A549 (cell line): ENCODE measurements at regions not wholly inside any gene's neighbourhood (a gene's known extent, or its start where the extent isn't known, plus 50 kb on each side); places are given as distances from the start of the nearest gene placed in this dataset.

Experiments used
- ATAC-seq, 2 experiments: fragments of 200-7000 bp in 1 of 2; fragments of >200 bp in 1 of 2; cut with Nextera tagmentation in 1 of 2; cut with Tn5 transposase in 1 of 2; 3 replicates each; pipeline versions ENCODE4 v1.8.0 to v1.9.1; 2018 to 2020; ENCODE audit warnings: mild to moderate bottlenecking in 1 of 2, moderate library complexity in 1 of 2
- CTCF ChIA-PET: fragments of 300-600 bp; sonication (Branson Sonifier 250); formaldehyde crosslinking; extraction: SDS; loops from one replicate; lab custom pipeline; 2021; ENCODE audit warnings: antibody characterized with exemption, inconsistent platforms; lab: Yijun Ruan, JAX
- POLR2A ChIA-PET: fragments of 350-600 bp; formaldehyde crosslinking; extraction: SDS; loops from one replicate; lab custom pipeline; 2021; ENCODE audit warnings: antibody characterized with exemption, inconsistent platforms; lab: Yijun Ruan, JAX
- DNase-seq, 2 experiments: peaks; one replicate each; pipeline versions ENCODE4 v3.0.0 to v3.0.0-alpha.2; 2011 to 2016; ENCODE audit warnings: low read depth in 1 of 2, low spot score in 1 of 2
- FAIRE-seq: peaks from 2 replicates; lab custom pipeline; 2011; peaks lifted over from hg19 to GRCh38; lab: Jason Lieb, UNC
- H3K27ac ChIP-seq, 2 experiments: fragments of >200 bp; sonication (Bioruptor Twin); formaldehyde crosslinking; 3 replicates each; pipeline ENCODE4 v1.5.1; 2016 to 2017
- H3K4me1 ChIP-seq: fragments of >200 bp; sonication (Bioruptor Twin); formaldehyde crosslinking; 3 replicates; pipeline ENCODE4 v1.6.1; 2016
- H3K4me2 ChIP-seq: fragments of >200 bp; sonication (Bioruptor Twin); formaldehyde crosslinking; 3 replicates; pipeline ENCODE4 v1.6.1; 2016
- H3K4me3 ChIP-seq: fragments of >200 bp; sonication (Bioruptor Twin); formaldehyde crosslinking; 3 replicates; pipeline ENCODE4 v1.5.1; 2016
- H3K9me3 ChIP-seq: fragments of >200 bp; sonication (Bioruptor Twin); formaldehyde crosslinking; 3 replicates; pipeline ENCODE4 v1.6.1; 2016
- CEBPB ChIP-seq, 2 experiments: fragments of >200 bp in 1 of 2; sonication (Bioruptor Twin) in 1 of 2; formaldehyde crosslinking in 1 of 2; IDR thresholded peaks; 2 replicates each; pipeline ENCODE4 v1.6.1; 2012 to 2016
- EHMT2 ChIP-seq: fragments of 200-600 bp; sonication (generic); IDR thresholded peaks from 2 replicates; pipeline ENCODE4 v1.6.1; 2016; ENCODE audit warnings: antibody characterized with exemption, low read depth, mild to moderate bottlenecking, moderate library complexity
- EP300 ChIP-seq, 2 experiments: fragments of >200 bp; sonication (Bioruptor Twin); formaldehyde crosslinking; IDR thresholded peaks; 2 replicates in 1 of 2; 3 replicates in 1 of 2; pipeline ENCODE4 v1.6.1; 2016 to 2017
- ESRRA ChIP-seq: fragments of 150-350 bp; IDR thresholded peaks from 2 replicates; pipeline ENCODE4 v1.6.1; 2014; ENCODE audit warnings: mild to moderate bottlenecking, low read length, borderline replicate concordance
- GATA3 ChIP-seq: IDR thresholded peaks from 2 replicates; pipeline ENCODE4 v1.6.1; 2012; ENCODE audit warnings: borderline replicate concordance
- HDAC2 ChIP-seq: fragments of 200-600 bp; sonication (generic); IDR thresholded peaks from 2 replicates; pipeline ENCODE4 v1.6.1; 2016
- HOXA7 ChIP-seq: fragments of 250-450 bp; sonication (Bioruptor Pico); IDR thresholded peaks from 2 replicates; pipeline ENCODE4 v1.5.0; 2020; ENCODE audit warnings: mild to moderate bottlenecking, moderate library complexity
- JUN ChIP-seq, 2 experiments: fragments of >200 bp; sonication (Bioruptor Twin); formaldehyde crosslinking; IDR thresholded peaks; 2 replicates in 1 of 2; 3 replicates in 1 of 2; pipeline ENCODE4 v1.6.1; 2016 to 2017
- KDM1A ChIP-seq: fragments of 200-600 bp; sonication (generic); IDR thresholded peaks from 2 replicates; pipeline ENCODE4 v1.6.1; 2016; ENCODE audit warnings: low read depth, mild to moderate bottlenecking
- NFE2L2 ChIP-seq: fragments of 150-350 bp; conservative IDR thresholded peaks from 2 replicates; pipeline ENCODE4 v1.6.1; 2014; ENCODE audit warnings: low read length
- NPAS2 ChIP-seq: fragments of 250-450 bp; sonication (Bioruptor Pico); IDR thresholded peaks from 2 replicates; pipeline ENCODE4 v1.8.0; 2022; ENCODE audit warnings: mild to moderate bottlenecking, moderate library complexity, borderline replicate concordance
- NR3C1 ChIP-seq: fragments of >200 bp; sonication (Bioruptor Twin); formaldehyde crosslinking; IDR thresholded peaks from 3 replicates; pipeline ENCODE4 v1.6.1; 2017
- PHF8 ChIP-seq: fragments of 200-600 bp; sonication (generic); IDR thresholded peaks from 2 replicates; pipeline ENCODE4 v1.6.1; 2016; ENCODE audit warnings: low read depth, mild to moderate bottlenecking, antibody characterized with exemption, moderate library complexity, borderline replicate concordance
- POLR2A ChIP-seq: IDR thresholded peaks from 2 replicates; pipeline ENCODE4 v1.6.1; 2012; ENCODE audit warnings: mild to moderate bottlenecking, low read length
- POLR2AphosphoS2 ChIP-seq: conservative IDR thresholded peaks from 2 replicates; pipeline ENCODE4 v1.6.1; 2012; ENCODE audit warnings: low read length, improper control_type of control experiment, inconsistent platforms
- RARB ChIP-seq: fragments of 250-450 bp; sonication (Bioruptor Pico); IDR thresholded peaks from 2 replicates; pipeline ENCODE4 v1.8.0; 2021; ENCODE audit warnings: mild to moderate bottlenecking, moderate library complexity
- RFX5 ChIP-seq: fragments of 450-650 bp; IDR thresholded peaks from 2 replicates; pipeline ENCODE4 v1.7.1; 2014; ENCODE audit warnings: antibody characterized with exemption, mild to moderate bottlenecking, moderate library complexity
- RNF2 ChIP-seq: fragments of 200-600 bp; sonication (generic); IDR thresholded peaks from 2 replicates; pipeline ENCODE4 v1.6.1; 2016; ENCODE audit warnings: low read depth, mild to moderate bottlenecking, antibody characterized with exemption, moderate library complexity, borderline replicate concordance
- ZNF302 ChIP-seq: fragments of 250-450 bp; sonication (Bioruptor Pico); IDR thresholded peaks from 2 replicates; pipeline ENCODE4 v1.9.0; 2021; ENCODE audit warnings: inconsistent platforms, mild to moderate bottlenecking, moderate library complexity
- WGBS: methylation state at CpG from one replicate; pipeline ENCODE4 v1.1.6; 2017; ENCODE audit errors: missing lambda C conversion rate; 5-methylcytosine and 5-hydroxymethylcytosine counted together
- TF ChIP-seq, protein P1 (sequence below): fragments of 250-450 bp; sonication (Bioruptor Pico); IDR thresholded peaks from 2 replicates; pipeline ENCODE4 v1.5.0; 2021; ENCODE audit warnings: mild to moderate bottlenecking, moderate library complexity, borderline replicate concordance
- TF ChIP-seq, protein P2 (sequence below): IDR thresholded peaks from 2 replicates; pipeline ENCODE4 v1.6.1; 2012
- TF ChIP-seq, protein P3 (sequence below): fragments of 150-350 bp; IDR thresholded peaks from 2 replicates; pipeline ENCODE4 v1.6.1; 2014; ENCODE audit warnings: low read depth, mild to moderate bottlenecking, low read length
- TF ChIP-seq, protein P4 (sequence below): fragments of >200 bp; sonication (Bioruptor Twin); formaldehyde crosslinking; IDR thresholded peaks from 3 replicates; pipeline ENCODE4 v1.5.1; 2016

DNA sequence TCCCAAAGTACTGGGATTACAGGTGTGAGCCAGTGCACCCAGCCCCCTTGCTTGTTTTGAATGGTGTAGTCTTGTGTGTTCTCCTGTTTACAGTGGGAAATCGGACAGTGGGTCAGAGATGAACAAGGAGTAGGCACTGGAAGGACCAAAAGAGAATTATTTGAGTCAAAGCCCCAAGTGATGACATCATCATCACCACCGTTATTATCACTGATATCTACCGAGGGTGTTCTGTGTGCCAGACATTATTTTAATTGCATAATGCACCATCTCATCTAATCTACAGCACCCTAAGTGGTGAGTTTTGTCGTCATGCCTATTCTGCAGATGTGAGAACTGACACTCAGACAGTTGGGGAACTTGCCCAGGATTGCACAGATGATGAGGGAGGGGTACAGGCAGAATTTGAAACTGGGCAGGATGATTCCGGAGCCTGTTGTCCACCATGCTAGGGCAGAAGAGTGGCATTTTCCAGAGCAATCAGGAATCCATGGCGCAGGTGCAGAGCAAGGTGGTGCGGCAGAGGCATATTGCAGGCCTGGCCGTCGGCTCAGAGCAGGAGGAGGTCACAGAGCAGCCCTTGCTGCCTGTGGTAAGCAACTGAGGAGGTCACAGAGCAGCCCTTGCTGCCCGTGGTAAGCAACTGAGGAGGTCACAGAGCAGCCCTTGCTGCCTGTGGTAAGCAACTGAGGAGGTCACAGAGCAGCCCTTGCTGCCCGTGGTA lies 137.0 kb upstream of the HDAC4 start:
- Histone ChIP-seq H3K4me3 (no peak overlapping the region), H3K4me2 (no peak overlapping the region), H3K27ac (no peak overlapping the region), H3K9me3 (peaks cover 10% of the 10 kb centered on the region; the same call in 2 of the 3 replicates), H3K4me1 (no peaks in the 10 kb centered on the region)
- no peak for DNase-seq
- FAIRE-seq: no peak
- 40% methylated on average over 11 of the region's 11 CpGs for WGBS
- POLR2A ChIA-PET: no interaction called here
- ATAC-seq: no peak
- TF ChIP-seq, protein P1, sequence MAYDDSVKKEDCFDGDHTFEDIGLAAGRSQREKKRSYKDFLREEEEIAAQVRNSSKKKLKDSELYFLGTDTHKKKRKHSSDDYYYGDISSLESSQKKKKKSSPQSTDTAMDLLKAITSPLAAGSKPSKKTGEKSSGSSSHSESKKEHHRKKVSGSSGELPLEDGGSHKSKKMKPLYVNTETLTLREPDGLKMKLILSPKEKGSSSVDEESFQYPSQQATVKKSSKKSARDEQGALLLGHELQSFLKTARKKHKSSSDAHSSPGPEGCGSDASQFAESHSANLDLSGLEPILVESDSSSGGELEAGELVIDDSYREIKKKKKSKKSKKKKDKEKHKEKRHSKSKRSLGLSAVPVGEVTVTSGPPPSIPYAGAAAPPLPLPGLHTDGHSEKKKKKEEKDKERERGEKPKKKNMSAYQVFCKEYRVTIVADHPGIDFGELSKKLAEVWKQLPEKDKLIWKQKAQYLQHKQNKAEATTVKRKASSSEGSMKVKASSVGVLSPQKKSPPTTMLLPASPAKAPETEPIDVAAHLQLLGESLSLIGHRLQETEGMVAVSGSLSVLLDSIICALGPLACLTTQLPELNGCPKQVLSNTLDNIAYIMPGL (CRISPR knock-in tag): no peak
- TF ChIP-seq, protein P2, sequence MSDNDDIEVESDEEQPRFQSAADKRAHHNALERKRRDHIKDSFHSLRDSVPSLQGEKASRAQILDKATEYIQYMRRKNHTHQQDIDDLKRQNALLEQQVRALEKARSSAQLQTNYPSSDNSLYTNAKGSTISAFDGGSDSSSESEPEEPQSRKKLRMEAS: no peak
- no peak for TF ChIP-seq CEBPB (IDR thresholded peaks at IDR 0.05)
- no peak for TF ChIP-seq RFX5
- no peak for TF ChIP-seq RARB (CRISPR knock-in tag)
- TF ChIP-seq GATA3: no peak
- no peak for TF ChIP-seq NFE2L2
- no peak for TF ChIP-seq NPAS2 (CRISPR knock-in tag)
- TF ChIP-seq ZNF302 (CRISPR knock-in tag): no peak
- no peak for TF ChIP-seq EHMT2
- TF ChIP-seq HOXA7 (CRISPR knock-in tag): no peak
- TF ChIP-seq POLR2A: no peak
- no peak for TF ChIP-seq NR3C1
- no peak for TF ChIP-seq EP300 (IDR thresholded peaks at IDR 0.05)
- TF ChIP-seq JUN (IDR thresholded peaks at IDR 0.05): no peak
- CTCF ChIA-PET: no interaction called here

DNA sequence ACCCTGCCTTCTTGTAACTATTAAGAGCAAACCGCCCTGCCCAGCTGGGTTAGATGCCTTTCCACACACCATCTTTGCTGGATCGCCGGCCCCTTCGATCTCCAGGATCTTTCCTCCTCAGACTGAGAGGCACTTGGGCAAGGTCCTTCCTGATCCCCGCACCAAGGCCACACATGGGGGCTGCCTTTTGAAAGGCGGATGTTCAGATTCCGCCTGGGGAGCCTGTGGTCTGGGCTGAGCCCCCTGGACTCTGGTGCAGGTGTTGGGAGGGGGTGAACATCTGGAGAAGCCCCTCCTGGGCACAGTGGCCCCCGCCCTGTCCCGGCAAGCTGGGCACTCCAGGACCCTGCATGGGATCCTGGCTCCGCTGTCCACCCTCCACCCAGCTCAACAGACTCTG lies 135.4 kb upstream of the HDAC4 start:
- CTCF ChIA-PET: interaction anchor here (0.9 kb wide), 1 partner anchor 9 kb away, joined by 3 read pairs; no protein-coding TSS in a partner anchor
- H3K9me3 ChIP-seq: peaks cover 10% of the 10 kb centered on the region; the same call in 2 of the 3 replicates
- TF ChIP-seq HOXA7 (CRISPR knock-in tag): no peak
- TF ChIP-seq KDM1A: no peak
- TF ChIP-seq RNF2: no peak
- no peak for TF ChIP-seq RARB (CRISPR knock-in tag)
- TF ChIP-seq, protein P3, sequence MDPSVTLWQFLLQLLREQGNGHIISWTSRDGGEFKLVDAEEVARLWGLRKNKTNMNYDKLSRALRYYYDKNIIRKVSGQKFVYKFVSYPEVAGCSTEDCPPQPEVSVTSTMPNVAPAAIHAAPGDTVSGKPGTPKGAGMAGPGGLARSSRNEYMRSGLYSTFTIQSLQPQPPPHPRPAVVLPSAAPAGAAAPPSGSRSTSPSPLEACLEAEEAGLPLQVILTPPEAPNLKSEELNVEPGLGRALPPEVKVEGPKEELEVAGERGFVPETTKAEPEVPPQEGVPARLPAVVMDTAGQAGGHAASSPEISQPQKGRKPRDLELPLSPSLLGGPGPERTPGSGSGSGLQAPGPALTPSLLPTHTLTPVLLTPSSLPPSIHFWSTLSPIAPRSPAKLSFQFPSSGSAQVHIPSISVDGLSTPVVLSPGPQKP: no peak
- no peak for TF ChIP-seq ESRRA
- TF ChIP-seq POLR2AphosphoS2: no peak
- no peak for TF ChIP-seq PHF8
- no peak for TF ChIP-seq HDAC2
- TF ChIP-seq, protein P4, sequence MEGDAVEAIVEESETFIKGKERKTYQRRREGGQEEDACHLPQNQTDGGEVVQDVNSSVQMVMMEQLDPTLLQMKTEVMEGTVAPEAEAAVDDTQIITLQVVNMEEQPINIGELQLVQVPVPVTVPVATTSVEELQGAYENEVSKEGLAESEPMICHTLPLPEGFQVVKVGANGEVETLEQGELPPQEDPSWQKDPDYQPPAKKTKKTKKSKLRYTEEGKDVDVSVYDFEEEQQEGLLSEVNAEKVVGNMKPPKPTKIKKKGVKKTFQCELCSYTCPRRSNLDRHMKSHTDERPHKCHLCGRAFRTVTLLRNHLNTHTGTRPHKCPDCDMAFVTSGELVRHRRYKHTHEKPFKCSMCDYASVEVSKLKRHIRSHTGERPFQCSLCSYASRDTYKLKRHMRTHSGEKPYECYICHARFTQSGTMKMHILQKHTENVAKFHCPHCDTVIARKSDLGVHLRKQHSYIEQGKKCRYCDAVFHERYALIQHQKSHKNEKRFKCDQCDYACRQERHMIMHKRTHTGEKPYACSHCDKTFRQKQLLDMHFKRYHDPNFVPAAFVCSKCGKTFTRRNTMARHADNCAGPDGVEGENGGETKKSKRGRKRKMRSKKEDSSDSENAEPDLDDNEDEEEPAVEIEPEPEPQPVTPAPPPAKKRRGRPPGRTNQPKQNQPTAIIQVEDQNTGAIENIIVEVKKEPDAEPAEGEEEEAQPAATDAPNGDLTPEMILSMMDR: no peak
- TF ChIP-seq, all 56 proteins: peak for 0
- no peak for DNase-seq
- Histone ChIP-seq H3K4me3 (no peak overlapping the region), H3K27ac (no peak overlapping the region), H3K4me1 (no peaks in the 10 kb centered on the region), H3K4me2 (no peak overlapping the region)
- no peak for FAIRE-seq
- POLR2A ChIA-PET: no interaction called here
- 47% methylated on average over 9 of the region's 10 CpGs for WGBS
- ATAC-seq: no peak
